Chondrocyte (in vitro differentiated cells): ENCODE measurements at regions not wholly inside any gene's neighbourhood (a gene's known extent, or its start where the extent isn't known, plus 50 kb on each side); places are given as distances from the start of the nearest gene placed in this dataset.

Experiments used
- DNase-seq: peaks from one replicate; pipeline ENCODE4 v3.0.0; 2021; ENCODE audit warnings: mixed read lengths, low spot score
- H3K27ac Mint-ChIP-seq: one replicate; pipeline ENCODE4 v1.8.0; 2021; ENCODE audit warnings: mild to moderate bottlenecking, moderate library complexity, mixed read lengths; ENCODE audit not compliant: unreplicated experiment
- H3K27me3 Mint-ChIP-seq: 2 replicates; pipeline ENCODE4 v1.8.0; 2021; ENCODE audit warnings: low read depth, mixed read lengths
- H3K36me3 Mint-ChIP-seq: 2 replicates; pipeline ENCODE4 v1.8.0; 2021; ENCODE audit warnings: low read depth, mixed read lengths
- H3K4me1 Mint-ChIP-seq: 2 replicates; pipeline ENCODE4 v1.8.0; 2021; ENCODE audit warnings: low read depth, mild to moderate bottlenecking, mixed read lengths
- H3K4me3 Mint-ChIP-seq: one replicate; pipeline ENCODE4 v1.8.0; 2021; ENCODE audit warnings: mild to moderate bottlenecking, moderate library complexity, mixed read lengths; ENCODE audit not compliant: unreplicated experiment
- H3K9me3 Mint-ChIP-seq: 2 replicates; pipeline ENCODE4 v1.8.0; 2021; ENCODE audit warnings: low read depth, mixed read lengths
- TF ChIP-seq, protein P1 (sequence below): fragments of 200-600 bp; sonication (generic); IDR thresholded peaks from 2 replicates; pipeline ENCODE4 v1.5.0; 2021; ENCODE audit warnings: antibody characterized with exemption, mild to moderate bottlenecking, moderate library complexity

- TF ChIP-seq, protein P1, sequence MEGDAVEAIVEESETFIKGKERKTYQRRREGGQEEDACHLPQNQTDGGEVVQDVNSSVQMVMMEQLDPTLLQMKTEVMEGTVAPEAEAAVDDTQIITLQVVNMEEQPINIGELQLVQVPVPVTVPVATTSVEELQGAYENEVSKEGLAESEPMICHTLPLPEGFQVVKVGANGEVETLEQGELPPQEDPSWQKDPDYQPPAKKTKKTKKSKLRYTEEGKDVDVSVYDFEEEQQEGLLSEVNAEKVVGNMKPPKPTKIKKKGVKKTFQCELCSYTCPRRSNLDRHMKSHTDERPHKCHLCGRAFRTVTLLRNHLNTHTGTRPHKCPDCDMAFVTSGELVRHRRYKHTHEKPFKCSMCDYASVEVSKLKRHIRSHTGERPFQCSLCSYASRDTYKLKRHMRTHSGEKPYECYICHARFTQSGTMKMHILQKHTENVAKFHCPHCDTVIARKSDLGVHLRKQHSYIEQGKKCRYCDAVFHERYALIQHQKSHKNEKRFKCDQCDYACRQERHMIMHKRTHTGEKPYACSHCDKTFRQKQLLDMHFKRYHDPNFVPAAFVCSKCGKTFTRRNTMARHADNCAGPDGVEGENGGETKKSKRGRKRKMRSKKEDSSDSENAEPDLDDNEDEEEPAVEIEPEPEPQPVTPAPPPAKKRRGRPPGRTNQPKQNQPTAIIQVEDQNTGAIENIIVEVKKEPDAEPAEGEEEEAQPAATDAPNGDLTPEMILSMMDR, result no peak
- H3K4me1 Mint-ChIP-seq, result no peaks in the 10 kb centered on the region
- H3K9me3 Mint-ChIP-seq, result peaks cover 65% of the 10 kb centered on the region
- H3K36me3 Mint-ChIP-seq, result peaks cover 8% of the 10 kb centered on the region
- DNase-seq, result no peak
- no peaks in the 10 kb centered on the region for H3K27me3 Mint-ChIP-seq
- no peak overlapping the region for H3K27ac Mint-ChIP-seq
- no peak overlapping the region for H3K4me3 Mint-ChIP-seq
Measured at GRCh38 chr19:56956503-56957226, 116.1 kb upstream of the PEG3 start.

- H3K4me3 Mint-ChIP-seq, result no peak overlapping the region
- TF ChIP-seq, protein P1, result no peak
- H3K9me3 Mint-ChIP-seq, result peaks cover 67% of the 10 kb centered on the region
- H3K4me1 Mint-ChIP-seq, result no peaks in the 10 kb centered on the region
- no peak for DNase-seq
- no peaks in the 10 kb centered on the region for H3K27me3 Mint-ChIP-seq
- no peak overlapping the region for H3K27ac Mint-ChIP-seq
- H3K36me3 Mint-ChIP-seq, result peaks cover 8% of the 10 kb centered on the region
Measured at GRCh38 chr19:56959205-56959604, 118.7 kb upstream of the PEG3 start.

GRCh38 chr19:56960959-56961543 lies 120.5 kb upstream of the PEG3 start:
- H3K9me3 Mint-ChIP-seq, result peaks cover 67% of the 10 kb centered on the region
- H3K36me3 Mint-ChIP-seq, result peaks cover 4% of the 10 kb centered on the region
- no peak overlapping the region for H3K4me3 Mint-ChIP-seq
- H3K27ac Mint-ChIP-seq, result no peak overlapping the region
- TF ChIP-seq, protein P1, result no peak
- no peak for DNase-seq
- no peaks in the 10 kb centered on the region for H3K27me3 Mint-ChIP-seq
- no peaks in the 10 kb centered on the region for H3K4me1 Mint-ChIP-seq

- H3K36me3 Mint-ChIP-seq, result peaks cover 4% of the 10 kb centered on the region
- peaks cover 56% of the 10 kb centered on the region for H3K9me3 Mint-ChIP-seq
- DNase-seq, result no peak
- H3K4me3 Mint-ChIP-seq, result no peak overlapping the region
- H3K4me1 Mint-ChIP-seq, result no peaks in the 10 kb centered on the region
- no peak overlapping the region for H3K27ac Mint-ChIP-seq
- TF ChIP-seq, protein P1, result no peak
- no peaks in the 10 kb centered on the region for H3K27me3 Mint-ChIP-seq
Measured at GRCh38 chr19:56964410-56964920, 123.9 kb upstream of the PEG3 start.

GRCh38 chr19:56966225-56966696 lies 125.7 kb upstream of the PEG3 start:
- TF ChIP-seq, protein P1, result no peak
- H3K36me3 Mint-ChIP-seq, result peaks cover 3% of the 10 kb centered on the region
- DNase-seq, result no peak
- no peaks in the 10 kb centered on the region for H3K27me3 Mint-ChIP-seq
- no peaks in the 10 kb centered on the region for H3K4me1 Mint-ChIP-seq
- H3K9me3 Mint-ChIP-seq, result peaks cover 63% of the 10 kb centered on the region
- no peak overlapping the region for H3K4me3 Mint-ChIP-seq
- H3K27ac Mint-ChIP-seq, result no peak overlapping the region
